ENCODE measurements at regions not wholly inside any gene's neighbourhood (a gene's known extent, or its start where the extent isn't known, plus 50 kb on each side); places are given as distances from the start of the nearest gene placed in this dataset.

- Histone ChIP-seq H3K79me2 (ENCODE audit: insufficient read depth, low read length) (no peaks in the 10 kb centered on the region), H3K4me3 (ENCODE audit: insufficient read depth, low read length, poor library complexity, severe bottlenecking) (no peak overlapping the region), H2AFZ (ENCODE audit: low read depth, low read length, severe bottlenecking) (no peak overlapping the region), H3F3A (ENCODE audit: insufficient read depth) (no peaks in the 10 kb centered on the region), H4K20me1 (ENCODE audit: low read depth, low read length) (no peaks in the 10 kb centered on the region), H3K36me3 (ENCODE audit: low read length) (no peaks in the 10 kb centered on the region), H3K9me2 (replicated peaks; ENCODE audit: insufficient read depth, low read length) (no peaks in the 10 kb centered on the region), H3K27ac (ENCODE audit: low read depth, low read length) (no peak overlapping the region), H3K4me2 (ENCODE audit: low read depth, low read length, poor library complexity, severe bottlenecking) (no peak overlapping the region), H3K27me3 (ENCODE audit: low read length) (no peaks in the 10 kb centered on the region), H3K9ac (ENCODE audit: low read length) (no peak overlapping the region), H3K9me3 (ENCODE audit: insufficient read depth, low read length) (no peaks in the 10 kb centered on the region)
- TF ChIP-seq CTCF (IDR thresholded peaks at IDR 0.05; ENCODE audit: insufficient read depth, low read length, poor library complexity, severe bottlenecking) (no peak), EZH2phosphoT487 (conservative IDR thresholded peaks at IDR 0.05; ENCODE audit: low read length) (no peak)
These were observed 98.7 kb downstream of the MYCN start for GRCh38 chr2:16039055-16039454.

GRCh38 chr2:16038621-16039020 is 98.3 kb downstream of the MYCN start:
- no peak overlapping the region for H3K27ac ChIP-seq (ENCODE audit: low read depth, low read length)
- no peaks in the 10 kb centered on the region for H4K20me1 ChIP-seq (ENCODE audit: low read depth, low read length)
- H2AFZ ChIP-seq (ENCODE audit: low read depth, low read length, severe bottlenecking) = no peak overlapping the region
- no peak overlapping the region for H3K4me2 ChIP-seq (ENCODE audit: low read depth, low read length, poor library complexity, severe bottlenecking)
- TF ChIP-seq EZH2phosphoT487 (conservative IDR thresholded peaks at IDR 0.05; ENCODE audit: low read length) (no peak), CTCF (IDR thresholded peaks at IDR 0.05; ENCODE audit: insufficient read depth, low read length, poor library complexity, severe bottlenecking) (no peak)
- no peaks in the 10 kb centered on the region for H3K27me3 ChIP-seq (ENCODE audit: low read length)
- H3K9me2 ChIP-seq (replicated peaks; ENCODE audit: insufficient read depth, low read length) = no peaks in the 10 kb centered on the region
- H3F3A ChIP-seq (ENCODE audit: insufficient read depth) = no peaks in the 10 kb centered on the region
- H3K9ac ChIP-seq (ENCODE audit: low read length) = no peak overlapping the region
- H3K79me2 ChIP-seq (ENCODE audit: insufficient read depth, low read length) = no peaks in the 10 kb centered on the region
- no peaks in the 10 kb centered on the region for H3K9me3 ChIP-seq (ENCODE audit: insufficient read depth, low read length)
- no peak overlapping the region for H3K4me3 ChIP-seq (ENCODE audit: insufficient read depth, low read length, poor library complexity, severe bottlenecking)
- H3K36me3 ChIP-seq (ENCODE audit: low read length) = no peaks in the 10 kb centered on the region

- Histone ChIP-seq H3K79me2 (ENCODE audit: insufficient read depth, low read length) (no peaks in the 10 kb centered on the region), H3F3A (ENCODE audit: insufficient read depth) (no peaks in the 10 kb centered on the region), H3K9me2 (replicated peaks; ENCODE audit: insufficient read depth, low read length) (no peaks in the 10 kb centered on the region), H3K27me3 (ENCODE audit: low read length) (no peaks in the 10 kb centered on the region), H4K20me1 (ENCODE audit: low read depth, low read length) (no peaks in the 10 kb centered on the region), H3K4me3 (ENCODE audit: insufficient read depth, low read length, poor library complexity, severe bottlenecking) (no peak overlapping the region), H3K36me3 (ENCODE audit: low read length) (no peaks in the 10 kb centered on the region), H3K9ac (ENCODE audit: low read length) (no peak overlapping the region), H2AFZ (ENCODE audit: low read depth, low read length, severe bottlenecking) (no peak overlapping the region), H3K27ac (ENCODE audit: low read depth, low read length) (no peak overlapping the region), H3K9me3 (ENCODE audit: insufficient read depth, low read length) (no peaks in the 10 kb centered on the region), H3K4me2 (ENCODE audit: low read depth, low read length, poor library complexity, severe bottlenecking) (no peak overlapping the region)
- no peak for TF ChIP-seq EZH2phosphoT487 (conservative IDR thresholded peaks at IDR 0.05; ENCODE audit: low read length)
- TF ChIP-seq CTCF (IDR thresholded peaks at IDR 0.05; ENCODE audit: insufficient read depth, low read length, poor library complexity, severe bottlenecking) = no peak
These were observed 97.6 kb downstream of the MYCN start for GRCh38 chr2:16037808-16038457.
